T-cell (primary cell): ENCODE measurements at regions not wholly inside any gene's neighbourhood (a gene's known extent, or its start where the extent isn't known, plus 50 kb on each side); places are given as distances from the start of the nearest gene placed in this dataset.
A peak's percentile ranks its signal among the peaks of the same experiment; 100 is the strongest.
"Not testable (repeated sequence)": the region's sequence is repeated elsewhere in the genome, so short reads cannot be mapped to it uniquely, and the experiment has no call there.

Experiments
- ATAC-seq, 4 experiments: fragments of 200-7000 bp in 3 of 4; fragments of 150-1000 bp in 1 of 4; cut with Tn5 transposase; replicated peaks in 1 of 4; 1 replicate in 3 of 4; 2 replicates in 1 of 4; pipeline ENCODE4 v1.10.0; 2021; ENCODE audit warnings: moderate library complexity in 3 of 4, mild to moderate bottlenecking in 2 of 4, moderate number of reproducible peaks in 1 of 4
- CTCF ChIA-PET, 2 donors: fragments of 300-600 bp; sonication (Branson Sonifier 250); formaldehyde crosslinking; loops; one replicate each; lab custom pipeline; 2022; ENCODE audit warnings: antibody characterized with exemption in 2 of 2; lab: Charles Lee
- POLR2A ChIA-PET, 2 donors: fragments of 300-600 bp; sonication (Branson Sonifier 250); formaldehyde crosslinking; loops; one replicate each; lab custom pipeline; 2022; ENCODE audit warnings: antibody characterized with exemption in 2 of 2; lab: Charles Lee
- DNase-seq, 35 experiments: peaks; one replicate each; pipeline versions ENCODE4 v3.0.0 to v3.0.0-alpha.2; 2013 to 2023
- H3K27ac ChIP-seq: one replicate; pipeline ENCODE4 v1.5.1; 2013; ENCODE audit warnings: low read length
- H3K27me3 ChIP-seq, 2 experiments: replicated peaks in 1 of 2; 1 replicate in 1 of 2; 2 replicates in 1 of 2; pipeline versions ENCODE4 v1.6.1 to v1.7.0; 2013; ENCODE audit warnings: low read length in 1 of 2, mixed read lengths in 1 of 2; ENCODE audit not compliant: control insufficient read depth in 2 of 2, insufficient read depth in 2 of 2; ENCODE audit errors: extremely low read depth in 1 of 2
- H3K36me3 ChIP-seq, 2 donors: 1 replicate in 1 of 2; 2 replicates in 1 of 2; pipeline versions ENCODE4 v1.6.1 to v1.7.0; 2013; ENCODE audit warnings: low read length in 1 of 2; ENCODE audit not compliant: control insufficient read depth in 2 of 2, insufficient read depth in 1 of 2; ENCODE audit errors: extremely low read depth in 1 of 2
- H3K4me1 ChIP-seq, 2 experiments: 1 replicate in 1 of 2; 2 replicates in 1 of 2; pipeline versions ENCODE4 v1.6.1 to v1.7.0; 2013; ENCODE audit warnings: low read length in 2 of 2, mixed read lengths in 1 of 2; ENCODE audit not compliant: insufficient read depth in 2 of 2, control insufficient read depth in 1 of 2; ENCODE audit errors: extremely low read depth in 1 of 2
- H3K4me3 ChIP-seq, 2 donors: 1 replicate in 1 of 2; 2 replicates in 1 of 2; pipeline versions ENCODE4 v1.5.1 to v1.7.0; 2013; ENCODE audit warnings: mild to moderate bottlenecking in 2 of 2, low read length in 1 of 2, moderate library complexity in 1 of 2; ENCODE audit not compliant: control insufficient read depth in 1 of 2; ENCODE audit errors: extremely low read depth in 1 of 2
- H3K9me3 ChIP-seq: 2 replicates; pipeline ENCODE4 v1.7.0; 2013
- H3K27ac Mint-ChIP-seq, 2 donors: one replicate each; pipeline ENCODE4 v1.8.0; 2020 to 2021; ENCODE audit warnings: mild to moderate bottlenecking in 2 of 2, mixed read lengths in 2 of 2
- H3K27me3 Mint-ChIP-seq, 2 donors: one replicate each; pipeline ENCODE4 v1.8.0; 2021 to 2022; ENCODE audit warnings: mixed read lengths in 2 of 2
- H3K36me3 Mint-ChIP-seq: one replicate; pipeline ENCODE4 v1.8.0; 2021; ENCODE audit warnings: mixed read lengths
- H3K4me1 Mint-ChIP-seq, 3 donors: one replicate each; pipeline ENCODE4 v1.8.0; 2020 to 2022; ENCODE audit warnings: mixed read lengths in 3 of 3, mild to moderate bottlenecking in 1 of 3
- H3K4me3 Mint-ChIP-seq, 3 donors: one replicate each; pipeline ENCODE4 v1.8.0; 2020 to 2022; ENCODE audit warnings: mild to moderate bottlenecking in 3 of 3, mixed read lengths in 3 of 3, moderate library complexity in 3 of 3
- H3K9me3 Mint-ChIP-seq, 3 donors: one replicate each; pipeline ENCODE4 v1.8.0; 2020 to 2022; ENCODE audit warnings: mixed read lengths in 3 of 3
- WGBS: methylation state at CpG from one replicate; pipeline ENCODE4 v1.1.5; 2013; ENCODE audit warnings: missing lambda C conversion rate; ENCODE audit not compliant: insufficient coverage; 5-methylcytosine and 5-hydroxymethylcytosine counted together

DNA sequence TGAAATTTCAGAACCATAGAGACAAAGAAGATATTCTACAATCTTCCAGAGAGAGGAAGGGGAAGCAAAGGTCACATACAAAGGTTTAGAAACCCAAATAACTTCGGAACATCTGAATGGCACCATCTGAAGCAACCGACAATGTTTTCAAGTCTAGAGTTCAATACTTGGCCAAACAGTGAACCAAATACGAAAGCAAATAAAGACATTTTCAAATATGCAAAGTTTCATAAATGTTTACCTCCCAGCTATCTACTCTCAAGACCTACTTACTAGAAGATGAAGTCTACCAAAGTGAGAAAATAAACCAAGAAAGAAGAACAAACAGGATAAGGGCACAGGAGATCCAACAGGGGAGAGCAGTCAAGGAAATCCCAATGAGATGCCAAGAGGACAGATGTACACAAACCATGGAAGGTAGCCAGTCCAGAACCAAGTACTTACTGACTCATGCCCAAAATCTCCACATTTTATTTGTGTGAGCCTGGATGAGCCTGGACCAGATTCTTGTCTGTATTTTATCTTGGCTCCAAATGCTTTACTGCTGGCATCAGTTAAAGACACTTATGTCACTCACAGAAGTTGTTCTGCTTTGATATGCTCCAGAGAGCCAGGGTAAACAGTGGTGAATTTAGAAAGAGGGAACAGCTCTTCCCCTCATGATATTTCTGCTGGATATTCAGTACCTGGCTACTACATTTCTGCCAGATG is 173.3 kb downstream of the AVL9 start:
- H3K4me1 Mint-ChIP-seq, H3K27ac Mint-ChIP-seq, H3K27ac ChIP-seq, ATAC-seq, H3K4me3 ChIP-seq, H3K9me3 Mint-ChIP-seq, DNase-seq, H3K36me3 ChIP-seq, H3K36me3 Mint-ChIP-seq, H3K9me3 ChIP-seq, H3K4me1 ChIP-seq, CTCF ChIA-PET, H3K4me3 Mint-ChIP-seq, H3K27me3 ChIP-seq, POLR2A ChIA-PET: not testable (repeated sequence)
- 100% methylated on average over 1 of the region's 3 CpGs for WGBS
- H3K27me3 Mint-ChIP-seq = peaks cover 7 to 15% of the 10 kb centered on the region in 2 donors

DNA sequence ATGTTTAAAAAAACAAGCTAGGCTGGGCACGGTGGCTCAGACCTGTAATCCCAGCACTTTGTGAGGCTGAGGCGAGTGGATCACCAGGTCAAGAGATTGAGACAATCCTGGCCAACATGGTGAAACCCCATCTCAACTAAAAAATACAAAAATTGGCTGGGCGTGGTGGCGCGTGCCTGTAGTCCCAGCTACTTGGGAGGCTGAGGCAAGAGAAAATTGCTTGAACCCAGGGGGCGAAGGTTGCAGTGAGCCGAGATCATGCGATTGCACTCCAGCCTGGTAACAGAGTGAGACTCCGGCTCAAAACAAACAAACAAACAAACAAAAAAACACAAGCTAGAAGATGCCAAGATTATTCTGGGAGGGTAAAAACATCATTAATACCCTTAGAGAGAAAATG is 172.3 kb downstream of the AVL9 start:
- CTCF ChIA-PET, H3K27me3 ChIP-seq, ATAC-seq, H3K4me1 ChIP-seq, H3K27ac Mint-ChIP-seq, DNase-seq, H3K4me3 Mint-ChIP-seq, H3K9me3 Mint-ChIP-seq, H3K36me3 Mint-ChIP-seq, H3K4me3 ChIP-seq, H3K9me3 ChIP-seq, H3K4me1 Mint-ChIP-seq, H3K36me3 ChIP-seq, POLR2A ChIA-PET, H3K27ac ChIP-seq: not testable (repeated sequence)
- H3K27me3 Mint-ChIP-seq = peaks cover 7 to 15% of the 10 kb centered on the region in 2 donors
- 65% methylated on average over 2 of the region's 9 CpGs for WGBS

DNA sequence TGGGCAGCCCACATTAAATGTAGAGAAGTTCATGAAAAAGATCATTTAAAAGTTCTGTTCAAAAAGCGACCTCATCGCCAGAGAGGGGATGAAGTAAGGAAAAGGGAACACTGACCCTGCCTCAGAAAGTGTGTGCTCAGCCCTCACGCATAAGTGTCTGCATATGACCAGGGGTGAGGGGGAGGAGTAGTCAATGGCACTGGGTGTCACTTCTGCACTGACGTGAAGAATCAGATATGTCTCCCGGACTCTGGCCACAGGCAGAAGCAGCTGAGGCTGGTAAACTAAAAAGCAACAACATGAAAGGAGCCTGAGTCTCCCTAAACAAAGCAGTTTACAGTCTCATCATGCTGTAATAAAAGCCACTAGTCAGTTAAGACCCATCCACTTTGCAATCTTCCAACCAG is 168.5 kb downstream of the AVL9 start:
- DNase-seq, H3K36me3 ChIP-seq, POLR2A ChIA-PET, H3K27ac ChIP-seq, H3K4me3 Mint-ChIP-seq, CTCF ChIA-PET, H3K4me1 Mint-ChIP-seq, H3K27ac Mint-ChIP-seq, H3K27me3 ChIP-seq, ATAC-seq, H3K9me3 ChIP-seq, H3K9me3 Mint-ChIP-seq, H3K4me3 ChIP-seq, H3K4me1 ChIP-seq, H3K36me3 Mint-ChIP-seq: not testable (repeated sequence)
- WGBS = no CpG with 5 or more reads among the region's 5 CpGs
- peaks cover 7 to 24% of the 10 kb centered on the region in 2 donors for H3K27me3 Mint-ChIP-seq

DNA sequence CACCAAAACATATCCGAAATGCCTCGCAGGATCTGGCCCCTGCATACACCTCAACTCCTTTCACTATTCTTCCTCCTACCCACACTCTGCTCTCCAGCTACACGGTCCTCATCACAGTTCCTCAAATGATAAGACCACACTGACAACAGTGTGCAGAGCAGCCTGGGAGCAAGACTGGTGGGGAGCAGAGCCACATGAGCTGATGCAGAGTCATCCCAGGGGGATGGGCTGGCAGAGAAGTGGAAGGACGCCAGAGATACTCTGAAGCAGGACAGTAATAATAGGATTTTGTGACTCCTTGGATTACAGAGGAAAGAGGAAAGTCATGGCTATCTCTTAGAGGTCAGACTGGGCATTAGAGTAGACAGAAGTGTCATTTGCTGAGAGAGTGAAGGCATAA is 167.2 kb downstream of the AVL9 start:
- H3K4me1 ChIP-seq, POLR2A ChIA-PET, H3K36me3 Mint-ChIP-seq, ATAC-seq, H3K4me1 Mint-ChIP-seq, CTCF ChIA-PET, H3K9me3 Mint-ChIP-seq, H3K27ac ChIP-seq, H3K9me3 ChIP-seq, H3K27me3 ChIP-seq, H3K4me3 ChIP-seq, DNase-seq, H3K4me3 Mint-ChIP-seq, H3K36me3 ChIP-seq: not testable (repeated sequence)
- H3K27ac Mint-ChIP-seq = peak overlapping the region in 1 of 2 donors; percentile 3
- peaks cover 7 to 26% of the 10 kb centered on the region in 2 donors for H3K27me3 Mint-ChIP-seq
- 58% methylated on average over 1 of the region's 4 CpGs for WGBS

DNA sequence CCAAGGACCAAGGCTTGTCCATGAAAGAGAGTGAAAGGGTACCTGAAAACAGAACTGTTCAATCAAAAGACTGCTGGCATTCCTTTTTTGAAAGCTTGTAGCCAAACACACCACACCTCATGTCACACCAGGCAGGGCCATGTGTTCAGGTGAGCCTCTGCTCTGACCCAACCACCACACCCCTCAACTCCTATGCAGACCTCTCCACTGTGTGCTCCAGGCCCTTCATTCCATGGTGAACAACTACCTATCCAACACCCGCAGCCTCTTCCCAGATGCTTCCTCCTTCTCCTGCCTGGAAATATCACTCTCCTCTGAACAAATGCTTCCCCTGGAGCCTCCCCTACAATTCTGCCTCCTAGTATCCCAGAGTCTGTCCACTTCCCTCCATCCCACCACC is 166.6 kb downstream of the AVL9 start:
- CTCF ChIA-PET = no interaction called here

DNA sequence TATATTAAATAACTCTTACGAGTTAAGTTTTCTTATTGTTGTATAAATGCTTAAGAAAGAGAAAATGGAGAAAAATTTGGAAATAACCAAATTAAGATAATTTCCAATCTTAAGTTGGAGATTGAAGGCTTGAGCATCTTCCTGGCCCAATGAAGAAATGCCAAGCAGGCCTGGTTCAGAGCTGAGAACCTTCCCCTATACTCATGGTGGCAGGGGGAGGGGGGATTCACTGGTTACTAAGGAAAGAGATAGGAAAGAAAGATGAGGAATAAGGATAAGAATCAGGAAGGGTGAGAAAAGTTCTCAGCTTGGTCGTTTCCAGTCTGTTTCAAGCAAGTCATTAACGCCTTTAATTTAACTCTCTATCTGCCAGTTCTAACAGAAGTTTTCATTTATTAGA is 166.2 kb downstream of the AVL9 start:
- CTCF ChIA-PET = interaction anchor here (0.6 to 0.7 kb wide), 2 partner anchors 165 to 745 kb away, joined by 3 read pairs; no protein-coding TSS in a partner anchor
- ATAC-seq (no peak), DNase-seq (no peak)
- H3K36me3 Mint-ChIP-seq = no peaks in the 10 kb centered on the region
- H3K27ac Mint-ChIP-seq = no peak overlapping the region
- Histone ChIP-seq H3K9me3 (no peaks in the 10 kb centered on the region), H3K27ac (no peak overlapping the region), H3K27me3 (no peaks in the 10 kb centered on the region), H3K4me3 (no peak overlapping the region), H3K4me1 (no peaks in the 10 kb centered on the region), H3K36me3 (no peaks in the 10 kb centered on the region)
- H3K27me3 Mint-ChIP-seq = peaks cover 7 to 24% of the 10 kb centered on the region in 2 donors
- no peak overlapping the region for H3K4me3 Mint-ChIP-seq
- no peaks in the 10 kb centered on the region for H3K4me1 Mint-ChIP-seq
- WGBS = no CpG with 5 or more reads among the region's 3 CpGs
- POLR2A ChIA-PET = no interaction called here
- no peaks in the 10 kb centered on the region for H3K9me3 Mint-ChIP-seq

More for the DNA sequence above, 166.6 kb downstream of the AVL9 start:
- no peak for DNase-seq
- Mint-ChIP-seq H3K9me3 (no peaks in the 10 kb centered on the region), H3K36me3 (no peaks in the 10 kb centered on the region), H3K4me1 (no peaks in the 10 kb centered on the region), H3K27ac (no peak overlapping the region), H3K27me3 (peaks cover 7 to 24% of the 10 kb centered on the region in 2 donors), H3K4me3 (no peak overlapping the region)
- H3K4me1 ChIP-seq = no peaks in the 10 kb centered on the region
- 100% methylated on average over 1 of the region's 1 CpG for WGBS
- POLR2A ChIA-PET = no interaction called here
- ATAC-seq = no peak
- no peaks in the 10 kb centered on the region for H3K27me3 ChIP-seq
- no peak overlapping the region for H3K4me3 ChIP-seq
- H3K27ac ChIP-seq = no peak overlapping the region
- no peaks in the 10 kb centered on the region for H3K36me3 ChIP-seq
- H3K9me3 ChIP-seq = no peaks in the 10 kb centered on the region
